ENCODE measurements at regions not wholly inside any gene's neighbourhood (a gene's known extent, or its start where the extent isn't known, plus 50 kb on each side); places are given as distances from the start of the nearest gene placed in this dataset.

GRCh38 chr7:24069751-24070150, 214.2 kb upstream of the NPY start:
- no peaks in the 10 kb centered on the region for H3K36me3 ChIP-seq (ENCODE audit: control insufficient read depth, insufficient read depth, low read length)
- no peak overlapping the region for H3K4ac ChIP-seq (ENCODE audit: low read depth, low read length)
- H3K23ac ChIP-seq (ENCODE audit: low read depth, low read length) = no peak overlapping the region
- H2BK5ac ChIP-seq (ENCODE audit: low read depth, low read length, poor library complexity, severe bottlenecking) = no peak overlapping the region
- no TSS peak for BruUV-seq (replicated peaks)
- H4K5ac ChIP-seq (ENCODE audit: low read depth, low read length) = no peak overlapping the region
- no peak overlapping the region for H3K56ac ChIP-seq (ENCODE audit: extremely low read depth, insufficient read depth, low read length)
- no peak overlapping the region for H2BK120ac ChIP-seq (ENCODE audit: low read depth, low read length)
- peaks cover 7% of the 10 kb centered on the region for H3K9me3 ChIP-seq (ENCODE audit: control insufficient read depth, insufficient read depth, low read length)
- no peak overlapping the region for H3K4me3 ChIP-seq (ENCODE audit: insufficient read depth, low read depth, low read length)
- H3K18ac ChIP-seq (ENCODE audit: low read depth, low read length) = no peak overlapping the region
- H3K27ac ChIP-seq (ENCODE audit: insufficient read depth, low read length) = no peak overlapping the region
- in situ Hi-C loops (cut with MboI; ENCODE audit: low sequenced_read_pairs) = no loop called here
- H2BK20ac ChIP-seq (ENCODE audit: low read depth, low read length) = no peak overlapping the region
- H3K4me2 ChIP-seq (ENCODE audit: low read depth, low read length) = no peak overlapping the region
- no peaks in the 10 kb centered on the region for H3K79me1 ChIP-seq (ENCODE audit: low read depth in 1 of 2, low read length in 2 of 2)
- H2AK5ac ChIP-seq (ENCODE audit: low read depth, low read length) = no peak overlapping the region
- H2AK9ac ChIP-seq (replicated peaks; ENCODE audit: low read depth, low read length, poor library complexity) = no peak overlapping the region
- H2AFZ ChIP-seq (replicated peaks; ENCODE audit: low read length, poor library complexity) = no peak overlapping the region
- DNase-seq = no peak
- ATAC-seq (ENCODE audit: low read depth) = no peak
- H4K91ac ChIP-seq (ENCODE audit: insufficient read depth, low read depth, low read length) = no peak overlapping the region
- no peak overlapping the region for H2BK15ac ChIP-seq (ENCODE audit: low read depth, low read length)
- no CpG with 5 or more reads among the region's 3 CpGs for WGBS, 2 experiments (ENCODE audit: extremely low coverage in 2 of 2, insufficient read length in 1 of 2)
- H3K9ac ChIP-seq (ENCODE audit: low read depth, low read length) = no peak overlapping the region
- CTCF ChIA-PET = interaction anchor here (0.6 kb wide), 1 partner anchor 163 kb away, joined by 3 read pairs; no protein-coding TSS in a partner anchor
- H3K9me1 ChIP-seq (ENCODE audit: insufficient read depth, low read length) = no peaks in the 10 kb centered on the region
- no peaks in the 10 kb centered on the region for H4K20me1 ChIP-seq (ENCODE audit: insufficient read depth, low read length)
- no peak for TF ChIP-seq USF2 (IDR thresholded peaks at IDR 0.05; ENCODE audit: low read depth, low read length)
- TF ChIP-seq MAFK (IDR thresholded peaks at IDR 0.05; ENCODE audit: low read depth, low read length) = no peak
- no peak for TF ChIP-seq CHD1 (IDR thresholded peaks at IDR 0.05; ENCODE audit: low read depth, low read length)
- TF ChIP-seq NFE2L2 (IDR thresholded peaks at IDR 0.05; ENCODE audit: low read depth, low read length) = no peak
- TF ChIP-seq RFX5 (IDR thresholded peaks at IDR 0.05; ENCODE audit: low read depth, low read length) = no peak
- TF ChIP-seq MAZ (IDR thresholded peaks at IDR 0.05; ENCODE audit: borderline replicate concordance, low read depth, low read length) = no peak
- no peak for TF ChIP-seq POLR2A (IDR thresholded peaks at IDR 0.05; ENCODE audit: low read depth, low read length)
- TF ChIP-seq CTCF (conservative IDR thresholded peaks at IDR 0.05; ENCODE audit: low read depth, low read length) = no peak
- TF ChIP-seq ELK1 (IDR thresholded peaks at IDR 0.05; ENCODE audit: borderline replicate concordance, low read depth, low read length) = no peak
- POLR2A ChIA-PET (ENCODE audit: unreplicated experiment) = no interaction called here
- no peaks in the 10 kb centered on the region for H3K4me1 ChIP-seq (ENCODE audit: control insufficient read depth, insufficient read depth, low read length)
- dilution Hi-C loops (cut with HindIII; ENCODE audit: low sequenced_read_pairs, unreplicated experiment) = no loop called here
- H4K8ac ChIP-seq (ENCODE audit: low read depth in 2 of 2, low read length in 2 of 2) = no peak overlapping the region
- intact Hi-C loops (cut with micrococcal nuclease) = no loop called here
- H3K27me3 ChIP-seq (ENCODE audit: control insufficient read depth, insufficient read depth, low read length) = no peaks in the 10 kb centered on the region
- H3K14ac ChIP-seq (replicated peaks; ENCODE audit: low read depth, low read length) = no peak overlapping the region

Measured in IMR-90 (cell line).